Activated T-helper 2 cell treated with anti-CD3 and anti-CD28 coated beads, Interferon-gamma antibody, Interleukin-2, Interleukin-4, amounts not matched to agents 10 μg/mL and 5 μg/mL and 100 μg/mL, durations not matched to agents 14 hours and 24 hours and 36 hours (primary cell): ENCODE measurements at regions not wholly inside any gene's neighbourhood (a gene's known extent, or its start where the extent isn't known, plus 50 kb on each side); places are given as distances from the start of the nearest gene placed in this dataset.
"Not testable (repeated sequence)": the region's sequence is repeated elsewhere in the genome, so short reads cannot be mapped to it uniquely, and the experiment has no call there.

Experiments used
- DNase-seq: peaks from one replicate; pipeline ENCODE4 v3.0.0; 2021; ENCODE audit warnings: low spot score
- H3K27ac Mint-ChIP-seq: one replicate; pipeline ENCODE4 v1.8.0; 2021; ENCODE audit warnings: mixed read lengths
- H3K27me3 Mint-ChIP-seq: one replicate; pipeline ENCODE4 v1.8.0; 2021; ENCODE audit warnings: low read depth, mixed read lengths
- H3K36me3 Mint-ChIP-seq: one replicate; pipeline ENCODE4 v1.8.0; 2021; ENCODE audit warnings: low read depth, mixed read lengths
- H3K4me1 Mint-ChIP-seq: one replicate; pipeline ENCODE4 v1.8.0; 2021; ENCODE audit warnings: low read depth, mixed read lengths
- H3K4me3 Mint-ChIP-seq: one replicate; pipeline ENCODE4 v1.8.0; 2021; ENCODE audit warnings: low read depth, mild to moderate bottlenecking, moderate library complexity, mixed read lengths
- H3K9me3 Mint-ChIP-seq: one replicate; pipeline ENCODE4 v1.8.0; 2021; ENCODE audit warnings: mixed read lengths
- intact Hi-C: fragments of 100-400 bp; cut with micrococcal nuclease; formaldehyde crosslinking; loops from one replicate; pipeline ENCODE4 v1.15.1; 2023

DNA sequence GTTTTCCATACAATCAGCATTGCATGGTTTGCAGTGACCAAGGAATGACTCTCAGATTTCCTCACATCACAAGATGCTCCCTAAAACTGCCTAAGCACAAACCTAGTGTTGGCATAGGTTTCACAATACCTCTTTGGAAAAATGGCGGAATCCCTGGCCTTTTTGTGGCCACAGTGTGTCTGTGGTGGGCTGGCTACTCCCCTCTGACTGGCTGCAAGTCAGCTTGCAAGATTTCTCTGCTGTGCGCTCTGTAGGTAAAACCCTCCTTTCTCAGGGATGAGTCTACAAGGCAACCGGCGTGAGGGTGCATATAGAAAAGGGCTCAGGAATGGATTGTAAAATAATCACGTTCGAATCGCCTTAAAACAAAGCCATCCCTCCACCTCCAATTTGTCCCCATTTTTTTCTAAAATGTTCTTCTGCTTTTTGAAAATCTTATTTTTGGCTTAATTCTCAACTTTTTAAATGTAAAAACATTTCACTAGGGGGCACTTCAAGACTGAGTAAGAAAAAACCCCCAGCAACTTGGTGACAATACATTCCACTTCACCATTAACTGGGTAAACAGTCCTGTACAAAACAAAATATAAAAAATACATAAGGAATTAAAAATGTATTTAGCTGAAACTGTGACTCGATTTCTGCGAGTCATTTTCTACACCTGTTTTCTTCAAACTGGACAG is 235.6 kb downstream of the STIM2 start:
- Mint-ChIP-seq H3K36me3 (no peaks in the 10 kb centered on the region), H3K4me3 (no peak overlapping the region), H3K4me1 (no peaks in the 10 kb centered on the region), H3K9me3 (no peaks in the 10 kb centered on the region), H3K27ac (no peak overlapping the region), H3K27me3 (no peaks in the 10 kb centered on the region)
- no peak for DNase-seq
- intact Hi-C loops, result no loop called here

DNA sequence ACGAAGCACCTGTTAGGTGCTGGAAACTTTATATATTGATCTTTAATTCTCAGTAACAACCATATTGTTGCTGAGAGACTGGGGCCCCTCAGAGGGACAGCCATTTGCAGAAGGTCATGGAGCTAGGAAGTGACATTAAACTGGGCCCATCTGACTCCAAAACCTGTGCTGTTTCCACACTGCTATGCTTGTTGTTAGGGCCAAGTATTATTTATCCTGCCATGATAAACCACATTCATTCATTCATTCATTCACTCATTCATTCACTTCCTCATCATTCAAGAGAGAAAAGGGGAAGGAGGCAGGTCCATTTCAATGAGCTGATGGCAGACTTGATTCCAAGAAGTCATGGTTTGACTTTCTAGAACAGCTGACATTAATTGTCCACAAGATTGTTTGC is 237.4 kb downstream of the STIM2 start:
- DNase-seq, result no peak
- no peaks in the 10 kb centered on the region for H3K36me3 Mint-ChIP-seq
- H3K9me3 Mint-ChIP-seq, result no peaks in the 10 kb centered on the region
- no peak overlapping the region for H3K27ac Mint-ChIP-seq
- H3K4me1 Mint-ChIP-seq, result no peaks in the 10 kb centered on the region
- H3K4me3 Mint-ChIP-seq, result no peak overlapping the region
- no peaks in the 10 kb centered on the region for H3K27me3 Mint-ChIP-seq
- intact Hi-C loops, result no loop called here

DNA sequence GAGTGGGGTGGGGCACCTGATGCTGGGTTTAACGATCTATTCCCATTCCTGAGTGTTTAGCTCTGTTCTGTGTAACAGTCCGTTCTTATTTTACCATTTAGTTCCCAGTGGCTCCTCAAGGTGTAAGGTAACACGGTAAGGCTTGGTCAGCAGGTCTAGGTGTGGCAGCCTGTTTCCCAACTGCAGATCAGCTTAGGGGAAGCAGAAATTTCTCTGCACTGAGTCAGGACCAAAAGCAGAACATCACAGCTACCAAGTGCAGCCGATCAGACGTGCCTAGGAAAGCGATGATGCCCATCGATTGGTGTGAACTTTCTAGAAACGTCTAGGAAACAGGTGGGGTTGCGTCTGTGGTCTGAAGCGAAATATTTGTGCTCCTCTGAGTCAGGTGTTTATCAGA is 240.1 kb downstream of the STIM2 start:
- Mint-ChIP-seq H3K27me3 (no peaks in the 10 kb centered on the region), H3K27ac (no peak overlapping the region), H3K9me3 (no peaks in the 10 kb centered on the region), H3K36me3 (no peaks in the 10 kb centered on the region), H3K4me3 (no peak overlapping the region), H3K4me1 (no peaks in the 10 kb centered on the region)
- intact Hi-C loops, result no loop called here
- no peak for DNase-seq

DNA sequence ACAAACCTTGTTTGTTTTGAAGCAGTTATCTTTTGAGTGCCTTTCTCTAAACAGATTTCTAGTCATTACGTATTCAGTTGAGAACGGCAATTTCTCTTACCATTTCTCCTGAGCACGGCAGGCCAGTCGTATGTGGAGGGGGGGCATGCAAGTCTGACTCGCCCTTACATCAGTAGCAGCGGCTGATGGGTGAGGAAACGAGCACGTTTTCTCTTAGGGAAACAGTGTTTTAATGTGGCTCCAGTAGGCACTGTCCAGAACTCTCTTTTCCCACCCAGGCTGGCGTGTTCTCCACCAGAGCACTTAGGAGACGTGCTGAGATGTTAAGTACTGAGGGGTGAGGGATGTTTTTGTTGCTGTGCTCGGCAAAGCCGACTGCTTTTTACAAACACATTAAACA is 240.5 kb downstream of the STIM2 start:
- Mint-ChIP-seq H3K4me1 (no peaks in the 10 kb centered on the region), H3K36me3 (no peaks in the 10 kb centered on the region), H3K27me3 (no peaks in the 10 kb centered on the region), H3K4me3 (no peak overlapping the region), H3K9me3 (no peaks in the 10 kb centered on the region), H3K27ac (no peak overlapping the region)
- intact Hi-C loops, result no loop called here
- DNase-seq, result no peak

DNA sequence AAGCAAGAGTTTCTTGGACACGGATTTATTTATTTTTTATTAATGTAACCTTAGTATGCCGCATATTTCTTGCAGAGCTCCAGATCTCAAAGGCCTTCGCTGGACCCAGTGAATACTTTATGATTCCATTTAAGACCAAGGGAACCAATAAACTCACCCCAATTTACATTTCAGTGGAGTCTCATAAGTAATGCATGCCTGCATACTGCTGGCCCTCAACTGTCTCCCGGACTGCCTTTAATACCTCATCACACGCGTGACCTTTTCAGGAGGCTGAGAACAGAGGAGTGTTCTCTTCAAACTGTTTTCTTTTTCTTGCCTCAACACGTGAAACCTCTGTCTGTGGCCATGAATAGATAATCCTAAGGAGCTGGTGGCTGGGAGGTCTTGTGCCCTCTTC is 240.9 kb downstream of the STIM2 start:
- Mint-ChIP-seq H3K4me3 (no peak overlapping the region), H3K4me1 (no peaks in the 10 kb centered on the region), H3K36me3 (no peaks in the 10 kb centered on the region), H3K27me3 (no peaks in the 10 kb centered on the region), H3K9me3 (no peaks in the 10 kb centered on the region), H3K27ac (no peak overlapping the region)
- intact Hi-C loops, result no loop called here
- no peak for DNase-seq

DNA sequence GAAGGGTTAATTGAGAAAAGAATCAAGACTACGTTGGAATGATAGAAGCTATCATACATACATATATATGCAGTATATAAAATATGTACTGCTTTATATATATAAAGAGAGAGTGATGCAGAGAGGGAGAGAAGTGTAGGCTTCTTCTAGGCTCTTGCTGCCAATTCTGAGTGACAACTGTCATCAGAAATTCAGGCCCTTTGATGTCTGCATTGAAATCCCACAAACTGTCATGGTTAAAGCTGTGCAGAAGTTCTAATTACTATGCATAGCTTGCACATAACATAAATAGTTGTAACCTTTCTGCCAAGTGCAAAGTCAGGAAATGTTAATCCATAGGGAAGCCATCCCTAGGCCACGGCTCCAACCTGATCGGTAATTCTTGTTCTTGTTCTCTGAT is 251.0 kb downstream of the STIM2 start:
- Mint-ChIP-seq H3K27ac (no peak overlapping the region), H3K27me3 (no peaks in the 10 kb centered on the region), H3K4me3 (no peak overlapping the region), H3K36me3 (no peaks in the 10 kb centered on the region), H3K4me1 (no peaks in the 10 kb centered on the region), H3K9me3 (no peaks in the 10 kb centered on the region)
- intact Hi-C loops, result no loop called here
- no peak for DNase-seq

DNA sequence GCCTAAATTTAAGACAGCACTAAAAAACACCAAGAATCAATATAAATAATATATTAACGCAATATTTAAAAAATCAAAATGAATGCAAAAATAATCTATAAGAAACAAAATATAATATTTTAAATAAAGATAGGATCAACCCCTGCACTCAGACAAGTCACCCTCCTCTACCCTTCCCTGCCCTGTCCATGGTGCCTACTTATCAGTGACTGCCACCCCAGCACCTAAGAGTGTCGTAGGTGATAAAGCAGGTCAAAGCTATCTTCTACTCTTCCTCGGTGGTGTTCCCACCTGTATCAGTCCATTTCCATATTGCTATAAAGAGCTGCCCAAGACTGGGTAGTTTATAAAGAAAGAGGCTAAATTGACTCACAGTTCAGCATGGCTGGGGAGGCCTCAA is 251.9 kb downstream of the STIM2 start:
- Mint-ChIP-seq H3K27me3 (no peaks in the 10 kb centered on the region), H3K27ac (no peak overlapping the region), H3K36me3 (no peaks in the 10 kb centered on the region), H3K4me1 (no peaks in the 10 kb centered on the region), H3K4me3 (no peak overlapping the region), H3K9me3 (no peaks in the 10 kb centered on the region)
- intact Hi-C loops, result no loop called here
- no peak for DNase-seq

DNA sequence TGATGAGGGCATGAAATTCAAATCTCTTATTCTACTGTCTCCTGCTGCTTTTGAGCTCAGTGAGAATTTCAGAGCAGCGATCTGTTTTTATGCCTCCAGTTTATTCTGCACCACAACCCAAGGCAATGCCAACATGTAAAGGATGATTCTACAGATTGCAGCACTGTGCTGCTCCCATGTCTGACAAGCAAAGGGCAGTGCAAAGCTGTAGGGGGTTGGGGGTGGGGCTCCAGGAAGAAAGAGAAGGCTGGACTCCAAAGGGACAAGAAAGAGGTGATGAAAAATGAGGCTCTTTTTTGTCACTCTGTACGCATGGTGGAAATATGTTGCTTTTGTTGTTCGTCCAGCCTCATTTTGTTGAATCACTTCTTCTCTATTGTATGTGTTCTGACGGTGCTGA is 254.6 kb downstream of the STIM2 start:
- intact Hi-C loops, result no loop called here
- Mint-ChIP-seq H3K4me1 (no peaks in the 10 kb centered on the region), H3K4me3 (no peak overlapping the region), H3K27me3 (no peaks in the 10 kb centered on the region), H3K27ac (no peak overlapping the region), H3K9me3 (no peaks in the 10 kb centered on the region), H3K36me3 (no peaks in the 10 kb centered on the region)
- no peak for DNase-seq

DNA sequence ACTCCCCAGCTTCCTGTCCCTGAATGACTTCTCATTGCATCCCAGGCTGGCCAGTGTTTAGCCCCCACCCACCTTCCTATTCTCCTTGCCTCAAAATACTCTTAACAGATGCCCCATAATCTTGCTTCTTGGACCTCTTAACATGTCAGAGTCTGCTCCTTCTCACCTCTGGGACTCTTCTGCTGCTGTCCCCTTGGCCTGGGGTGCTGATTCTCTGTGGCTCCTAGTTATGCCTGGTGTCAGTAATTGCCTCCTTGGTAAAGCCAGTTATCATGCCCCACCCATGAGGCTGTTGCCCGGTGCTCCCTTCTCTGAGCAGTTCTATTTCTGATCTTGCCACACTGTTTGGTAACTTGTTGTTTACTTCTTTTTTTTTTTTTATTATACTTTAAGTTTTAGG is 256.8 kb downstream of the STIM2 start:
- no peak overlapping the region for H3K4me3 Mint-ChIP-seq
- no peaks in the 10 kb centered on the region for H3K9me3 Mint-ChIP-seq
- no peaks in the 10 kb centered on the region for H3K27me3 Mint-ChIP-seq
- intact Hi-C loops, result no loop called here
- H3K4me1 Mint-ChIP-seq, result no peaks in the 10 kb centered on the region
- no peak for DNase-seq
- H3K36me3 Mint-ChIP-seq, result no peaks in the 10 kb centered on the region
- no peak overlapping the region for H3K27ac Mint-ChIP-seq

DNA sequence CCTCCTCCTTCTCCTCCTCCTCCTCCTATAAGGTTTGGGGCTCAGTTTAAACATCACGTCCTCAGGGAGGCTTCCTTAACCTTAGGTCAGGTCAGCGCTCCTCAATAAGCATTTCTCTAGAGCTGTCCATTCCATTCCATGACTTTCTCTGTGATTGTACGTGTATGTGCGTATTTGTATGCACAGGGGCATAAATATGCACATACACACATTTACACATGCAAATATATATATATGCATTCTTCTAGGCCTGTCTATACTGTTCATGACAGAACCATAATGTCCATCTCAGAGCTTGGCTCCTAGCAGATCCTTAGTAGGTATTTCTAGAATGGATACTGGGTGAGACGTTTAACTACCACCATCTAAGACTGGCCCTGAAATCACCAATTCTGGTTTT is 258.6 kb downstream of the STIM2 start:
- intact Hi-C loops, result no loop called here
- Mint-ChIP-seq H3K9me3 (no peaks in the 10 kb centered on the region), H3K27me3 (no peaks in the 10 kb centered on the region), H3K4me3 (no peak overlapping the region), H3K4me1 (no peaks in the 10 kb centered on the region), H3K27ac (no peak overlapping the region), H3K36me3 (no peaks in the 10 kb centered on the region)
- DNase-seq, result no peak

DNA sequence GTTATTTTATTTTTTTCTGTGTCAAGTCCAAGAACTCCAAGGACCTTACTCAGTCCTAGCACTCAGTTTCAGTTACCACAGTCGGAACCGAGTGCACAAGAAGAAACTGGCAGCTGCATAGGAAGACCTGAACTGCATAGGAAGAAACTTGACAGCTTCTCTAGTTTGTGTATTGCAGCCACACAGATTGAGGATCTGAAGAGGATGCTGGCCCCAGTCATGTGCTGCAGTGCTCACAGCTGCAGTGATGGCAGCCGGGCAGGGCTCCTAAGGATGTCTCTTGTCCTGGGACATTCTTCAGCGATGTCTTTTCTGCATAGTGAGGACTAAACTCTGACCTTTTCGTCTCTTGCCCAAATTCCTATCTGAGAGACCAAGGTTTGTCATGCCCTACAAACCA is 261.2 kb downstream of the STIM2 start:
- Mint-ChIP-seq H3K27ac (no peak overlapping the region), H3K27me3 (no peaks in the 10 kb centered on the region), H3K4me3 (no peak overlapping the region), H3K4me1 (no peaks in the 10 kb centered on the region), H3K36me3 (no peaks in the 10 kb centered on the region), H3K9me3 (no peaks in the 10 kb centered on the region)
- intact Hi-C loops, result no loop called here
- no peak for DNase-seq

DNA sequence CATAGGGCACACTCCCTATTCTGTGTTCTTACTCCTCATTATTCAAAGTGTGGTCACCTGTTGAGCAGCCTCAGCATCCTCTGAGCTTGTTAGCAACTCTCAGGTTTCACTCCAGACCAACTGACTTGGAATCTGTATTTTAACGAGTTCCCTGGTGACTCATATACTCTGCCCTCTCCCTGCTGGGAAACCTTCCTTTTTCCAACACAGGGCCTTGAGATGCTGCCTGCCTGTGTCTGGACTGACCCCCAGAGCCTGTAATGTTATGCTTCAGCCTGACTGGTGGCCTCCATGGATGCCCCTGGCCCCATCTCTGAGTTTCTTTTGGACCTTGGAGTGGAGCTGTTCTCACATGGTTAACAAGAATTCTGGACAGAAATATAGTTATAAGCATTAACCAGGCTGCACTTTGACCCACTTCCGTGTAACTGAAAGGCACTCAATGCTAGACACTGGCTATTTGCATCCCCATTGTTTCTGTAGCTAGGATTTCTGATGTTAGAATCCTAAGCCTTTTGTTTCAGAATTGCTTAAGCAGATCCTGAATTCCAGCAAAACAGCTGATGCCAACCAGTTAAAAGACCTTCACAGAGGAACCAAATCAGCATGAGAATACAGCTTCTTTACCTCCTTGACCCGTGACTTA is 262.6 kb downstream of the STIM2 start:
- no peaks in the 10 kb centered on the region for H3K27me3 Mint-ChIP-seq
- H3K36me3 Mint-ChIP-seq, result no peaks in the 10 kb centered on the region
- no peak overlapping the region for H3K4me3 Mint-ChIP-seq
- H3K9me3 Mint-ChIP-seq, result no peaks in the 10 kb centered on the region
- intact Hi-C loops, result no loop called here
- no peak for DNase-seq
- H3K4me1 Mint-ChIP-seq, result no peaks in the 10 kb centered on the region
- H3K27ac Mint-ChIP-seq, result no peak overlapping the region

DNA sequence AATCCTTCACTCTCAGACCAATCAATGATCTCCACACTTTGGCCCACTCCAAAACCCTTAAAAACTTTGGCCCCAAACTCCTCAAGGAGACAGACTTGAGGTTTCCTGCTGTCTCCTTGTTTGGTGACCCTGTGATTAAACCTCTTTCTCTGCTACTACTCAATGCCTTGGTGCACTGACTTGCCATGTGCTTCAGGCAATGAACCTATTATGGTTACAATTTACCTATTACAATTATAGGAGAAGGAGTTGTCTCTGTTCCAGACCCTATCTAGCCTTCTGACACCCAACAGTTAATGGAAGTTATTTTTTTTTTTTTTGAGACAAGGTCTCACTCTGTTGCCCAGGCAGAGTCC is 263.1 kb downstream of the STIM2 start:
- H3K4me3 Mint-ChIP-seq, result no peak overlapping the region
- no peaks in the 10 kb centered on the region for H3K27me3 Mint-ChIP-seq
- no peaks in the 10 kb centered on the region for H3K9me3 Mint-ChIP-seq
- H3K4me1 Mint-ChIP-seq, result no peaks in the 10 kb centered on the region
- H3K27ac Mint-ChIP-seq, result no peak overlapping the region
- intact Hi-C loops, result no loop called here
- DNase-seq, result no peak
- H3K36me3 Mint-ChIP-seq, result no peaks in the 10 kb centered on the region

DNA sequence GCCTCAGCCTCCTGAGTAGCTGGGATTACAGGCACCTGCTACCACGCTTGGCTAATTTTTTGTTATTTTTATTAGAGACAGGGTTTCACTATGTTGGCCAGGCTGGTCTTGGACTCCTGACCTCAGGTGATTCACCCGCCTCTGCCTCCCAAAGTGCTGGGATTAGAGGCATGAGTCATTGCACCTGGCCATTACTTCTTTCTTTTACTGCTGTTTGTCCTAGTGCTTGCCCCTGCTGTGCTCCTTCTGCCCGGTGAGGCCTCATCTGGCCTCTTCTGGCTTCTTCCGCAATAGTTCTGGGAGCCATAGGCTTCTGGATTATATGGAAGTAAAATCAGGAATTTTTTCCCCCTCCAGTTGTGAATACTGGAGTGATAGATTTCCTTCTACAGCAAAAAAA is 266.3 kb downstream of the STIM2 start:
- H3K36me3 Mint-ChIP-seq, intact Hi-C loops, H3K27me3 Mint-ChIP-seq, H3K27ac Mint-ChIP-seq, H3K9me3 Mint-ChIP-seq, H3K4me1 Mint-ChIP-seq, DNase-seq, H3K4me3 Mint-ChIP-seq: not testable (repeated sequence)
